BLaER1 treated with 17β-estradiol and CSF1 and Interleukin-3, amounts not matched to agents 10 nM and 100 nM (cell line): ENCODE measurements at regions not wholly inside any gene's neighbourhood (a gene's known extent, or its start where the extent isn't known, plus 50 kb on each side); places are given as distances from the start of the nearest gene placed in this dataset.
"Not testable (repeated sequence)": the region's sequence is repeated elsewhere in the genome, so short reads cannot be mapped to it uniquely, and the experiment has no call there.

ENCODE experiments used
- H3K27ac ChIP-seq, 11 experiments: shearing (Covaris generic); formaldehyde crosslinking; 2 replicates each; pipeline ENCODE4 v1.8.1; 2022
- H3K27me3 ChIP-seq, 11 experiments: shearing (Covaris generic); formaldehyde crosslinking; 2 replicates each; pipeline ENCODE4 v1.8.1; 2022
- H3K36me3 ChIP-seq, 11 experiments: shearing (Covaris generic); formaldehyde crosslinking; 2 replicates each; pipeline ENCODE4 v1.8.1; 2022
- H3K4me1 ChIP-seq, 10 experiments: shearing (Covaris generic); formaldehyde crosslinking; 2 replicates each; pipeline ENCODE4 v1.8.1; 2022
- H3K4me2 ChIP-seq, 11 experiments: shearing (Covaris generic); formaldehyde crosslinking; 2 replicates each; pipeline ENCODE4 v1.8.1; 2022
- H3K4me3 ChIP-seq, 10 experiments: shearing (Covaris generic); formaldehyde crosslinking; 2 replicates each; pipeline ENCODE4 v1.8.1; 2022
- H3K9ac ChIP-seq, 11 experiments: shearing (Covaris generic); formaldehyde crosslinking; 2 replicates each; pipeline ENCODE4 v1.8.1; 2022
- H3K9me3 ChIP-seq, 11 experiments: shearing (Covaris generic); formaldehyde crosslinking; replicated peaks in 1 of 11; 2 replicates each; pipeline ENCODE4 v1.8.1; 2022
- H4K20me1 ChIP-seq, 11 experiments: shearing (Covaris generic); formaldehyde crosslinking; 2 replicates each; pipeline ENCODE4 v1.8.1; 2022
- Cebpa-rat ChIP-seq, 11 experiments: shearing (Covaris generic); IDR thresholded peaks; 2 replicates each; pipeline ENCODE4 v1.8.1; 2022

- TF ChIP-seq Cebpa-rat (IDR thresholded peaks at IDR 0.05), result no peak
- Histone ChIP-seq H3K27me3 (no peaks in the 10 kb centered on the region), H4K20me1 (no peaks in the 10 kb centered on the region)
These were observed 96.6 kb downstream of the NKX2-1 start for GRCh38 chr14:36423430-36423829.

GRCh38 chr14:36420149-36420687 lies 99.8 kb upstream of the MBIP start:
- no peak overlapping the region for H3K27ac ChIP-seq
- no peaks in the 10 kb centered on the region for H4K20me1 ChIP-seq
- no peaks in the 10 kb centered on the region for H3K4me1 ChIP-seq
- H3K9me3 ChIP-seq, result peaks cover 0 to 10% (median 2%) of the 10 kb centered on the region in 11 experiments; a peak in 2 of 22 replicates
- no peak overlapping the region for H3K9ac ChIP-seq
- TF ChIP-seq Cebpa-rat (IDR thresholded peaks at IDR 0.05), result no peak
- H3K27me3 ChIP-seq, result no peaks in the 10 kb centered on the region
- no peak overlapping the region for H3K4me3 ChIP-seq
- no peaks in the 10 kb centered on the region for H3K36me3 ChIP-seq
- no peak overlapping the region for H3K4me2 ChIP-seq

More at GRCh38 chr14:36423430-36423829, 96.6 kb downstream of the NKX2-1 start:
- Histone ChIP-seq H3K9me3 (no peaks in the 10 kb centered on the region), H3K4me2 (no peak overlapping the region), H3K9ac (no peak overlapping the region), H3K4me1 (no peaks in the 10 kb centered on the region), H3K27ac (no peak overlapping the region), H3K4me3 (no peak overlapping the region), H3K36me3 (no peaks in the 10 kb centered on the region)

GRCh38 chr14:36418937-36419336 lies 98.5 kb upstream of the MBIP start:
- H3K9me3 ChIP-seq, result peaks cover 0 to 10% (median 2%) of the 10 kb centered on the region in 11 experiments; a peak in 2 of 22 replicates
- no peaks in the 10 kb centered on the region for H3K27me3 ChIP-seq
- no peaks in the 10 kb centered on the region for H3K36me3 ChIP-seq
- no peak overlapping the region for H3K4me3 ChIP-seq
- no peaks in the 10 kb centered on the region for H4K20me1 ChIP-seq
- no peak overlapping the region for H3K27ac ChIP-seq
- H3K9ac ChIP-seq, result no peak overlapping the region
- H3K4me1 ChIP-seq, result no peaks in the 10 kb centered on the region
- H3K4me2 ChIP-seq, result no peak overlapping the region
- TF ChIP-seq Cebpa-rat (IDR thresholded peaks at IDR 0.05), result no peak

- not testable (repeated sequence) for H3K4me1 ChIP-seq, H3K9ac ChIP-seq, H3K27ac ChIP-seq, H3K4me3 ChIP-seq, H3K27me3 ChIP-seq, H4K20me1 ChIP-seq, H3K36me3 ChIP-seq, H3K4me2 ChIP-seq
- peaks cover 0 to 22% (median 7%) of the 10 kb centered on the region in 11 experiments; a peak in 9 of 22 replicates for H3K9me3 ChIP-seq
These were observed 91.5 kb upstream of the MBIP start for GRCh38 chr14:36411951-36412350.

- no peak overlapping the region for H3K4me2 ChIP-seq
- peaks cover 0 to 18% (median 4%) of the 10 kb centered on the region in 11 experiments; a peak in 8 of 22 replicates for H3K9me3 ChIP-seq
- no peak overlapping the region for H3K9ac ChIP-seq
- H3K4me3 ChIP-seq, result no peak overlapping the region
- no peak overlapping the region for H3K27ac ChIP-seq
- no peaks in the 10 kb centered on the region for H3K36me3 ChIP-seq
- TF ChIP-seq Cebpa-rat (IDR thresholded peaks at IDR 0.05), result no peak
- H4K20me1 ChIP-seq, result no peaks in the 10 kb centered on the region
- 0 out of 20 replicates have a peak, but pooled peaks cover 0 to 4% (median 0%) of the 10 kb centered on the region in 10 experiments for H3K4me1 ChIP-seq
- H3K27me3 ChIP-seq, result no peaks in the 10 kb centered on the region
These were observed 88.0 kb upstream of the MBIP start for GRCh38 chr14:36408388-36408787.

- Histone ChIP-seq H3K9me3 (0 out of 22 replicates have a peak, but pooled peaks cover 0 to 5% (median 0%) of the 10 kb centered on the region in 11 experiments), H3K4me2 (no peak overlapping the region), H3K4me3 (no peak overlapping the region), H3K36me3 (no peaks in the 10 kb centered on the region), H3K27ac (no peak overlapping the region), H3K9ac (no peak overlapping the region), H3K4me1 (peaks cover 0 to 24% (median 0%) of the 10 kb centered on the region in 10 experiments; a peak in 5 of 20 replicates), H4K20me1 (no peaks in the 10 kb centered on the region), H3K27me3 (no peaks in the 10 kb centered on the region)
- TF ChIP-seq Cebpa-rat (IDR thresholded peaks at IDR 0.05), result no peak
These were observed 85.3 kb upstream of the MBIP start for GRCh38 chr14:36405589-36406274.

GRCh38 chr14:36402867-36403266 lies 82.4 kb upstream of the MBIP start:
- no peak for TF ChIP-seq Cebpa-rat (IDR thresholded peaks at IDR 0.05)
- Histone ChIP-seq H3K9ac (no peak overlapping the region), H3K4me3 (no peak overlapping the region)

GRCh38 chr14:36398463-36399291 lies 78.2 kb upstream of the MBIP start:
- Histone ChIP-seq H3K9ac (no peak overlapping the region), H3K27me3 (no peaks in the 10 kb centered on the region), H3K9me3 (peaks cover 0 to 8% (median 0%) of the 10 kb centered on the region in 11 experiments; a peak in 2 of 22 replicates), H3K27ac (no peak overlapping the region), H3K4me2 (no peak overlapping the region), H3K4me3 (no peak overlapping the region), H3K4me1 (peaks cover 0 to 25% (median 0%) of the 10 kb centered on the region in 10 experiments; a peak in 5 of 20 replicates), H4K20me1 (no peaks in the 10 kb centered on the region), H3K36me3 (no peaks in the 10 kb centered on the region)
- no peak for TF ChIP-seq Cebpa-rat (IDR thresholded peaks at IDR 0.05)

More at GRCh38 chr14:36402867-36403266, 82.4 kb upstream of the MBIP start:
- Histone ChIP-seq H3K27me3 (no peaks in the 10 kb centered on the region), H3K4me2 (no peak overlapping the region), H3K9me3 (no peaks in the 10 kb centered on the region), H3K4me1 (peaks cover 0 to 25% (median 0%) of the 10 kb centered on the region in 10 experiments; a peak in 5 of 20 replicates), H4K20me1 (no peaks in the 10 kb centered on the region), H3K27ac (no peak overlapping the region), H3K36me3 (no peaks in the 10 kb centered on the region)

GRCh38 chr14:36397357-36397756 lies 76.9 kb upstream of the MBIP start:
- Histone ChIP-seq H3K27me3 (no peaks in the 10 kb centered on the region), H3K36me3 (no peaks in the 10 kb centered on the region), H3K9ac (no peak overlapping the region), H3K4me3 (no peak overlapping the region), H3K4me2 (no peak overlapping the region), H3K27ac (no peak overlapping the region), H4K20me1 (no peaks in the 10 kb centered on the region), H3K4me1 (peaks cover 0 to 20% (median 0%) of the 10 kb centered on the region in 10 experiments; a peak in 5 of 20 replicates), H3K9me3 (peaks cover 0 to 8% (median 0%) of the 10 kb centered on the region in 11 experiments; a peak in 2 of 22 replicates)
- no peak for TF ChIP-seq Cebpa-rat (IDR thresholded peaks at IDR 0.05)
